KBM-7 (cell line): ENCODE measurements at regions not wholly inside any gene's neighbourhood (a gene's known extent, or its start where the extent isn't known, plus 50 kb on each side); places are given as distances from the start of the nearest gene placed in this dataset.
A peak's percentile ranks its signal among the peaks of the same experiment; 100 is the strongest.
"Not testable (repeated sequence)": the region's sequence is repeated elsewhere in the genome, so short reads cannot be mapped to it uniquely, and the experiment has no call there.

Experiments used
- DNase-seq: peaks from one replicate; pipeline ENCODE4 v3.0.0-alpha.2; 2015
- in situ Hi-C: fragments of 300-500 bp; cut with MboI; formaldehyde crosslinking; loops from 2 replicates; pipeline ENCODE4 v1.14.3; 2020; ENCODE audit warnings: low sequenced_read_pairs, low pct_unique_long_range_greater_than_20kb, mixed read lengths

DNA sequence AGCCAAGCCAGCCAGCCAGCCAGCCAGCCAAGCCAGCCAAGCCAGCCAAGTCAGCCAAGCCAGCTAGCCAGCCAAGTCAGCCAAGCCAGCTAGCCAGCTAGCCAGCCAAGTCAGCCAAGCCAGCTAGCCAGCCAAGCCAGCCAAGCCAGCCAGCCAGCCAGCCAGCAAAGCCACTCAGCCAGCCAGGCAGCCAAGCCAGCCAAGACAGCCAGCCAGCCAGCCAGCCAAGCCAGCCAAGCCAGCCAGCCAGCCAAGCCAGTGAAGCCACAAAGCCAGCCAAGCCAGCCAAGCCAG, 1605.0 kb downstream of the RPIA start:
- DNase-seq, in situ Hi-C loops: not testable (repeated sequence)

GRCh38 chr2:90297701-90298100, 1606.2 kb downstream of the RPIA start:
- in situ Hi-C loops, DNase-seq: not testable (repeated sequence)

DNA sequence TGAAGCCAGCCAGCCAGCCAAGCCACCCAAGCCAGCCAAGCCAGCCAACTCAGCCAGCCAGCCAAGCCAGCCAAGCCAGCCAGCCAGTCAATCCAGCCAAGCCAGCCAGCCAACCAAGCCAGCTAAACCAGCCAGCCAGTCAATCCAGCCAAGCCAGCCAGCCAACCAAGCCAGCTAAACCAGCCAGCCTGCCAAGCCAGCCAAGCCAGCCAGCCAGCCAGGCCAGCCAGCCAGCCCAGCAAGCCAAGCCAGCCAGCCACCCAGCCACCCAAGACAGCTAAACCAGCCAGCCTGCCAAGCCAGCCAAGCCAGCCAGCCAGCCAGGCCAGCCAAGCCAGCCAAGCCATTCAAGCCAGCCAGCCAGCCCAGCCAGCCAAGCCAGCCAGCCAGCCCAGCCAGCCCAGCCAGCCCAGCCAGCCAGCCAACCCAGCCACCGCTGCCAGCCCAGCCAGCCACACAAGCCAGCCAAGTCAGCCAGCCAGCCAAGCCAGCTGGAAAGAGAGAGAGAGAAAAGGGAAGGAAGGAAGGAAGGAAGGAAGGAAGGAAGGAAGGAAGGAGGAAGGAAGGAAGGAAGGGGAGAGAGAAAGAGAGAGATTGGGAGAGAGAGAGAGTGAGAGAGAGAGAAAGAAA, 1606.8 kb downstream of the RPIA start:
- DNase-seq, in situ Hi-C loops: not testable (repeated sequence)

DNA sequence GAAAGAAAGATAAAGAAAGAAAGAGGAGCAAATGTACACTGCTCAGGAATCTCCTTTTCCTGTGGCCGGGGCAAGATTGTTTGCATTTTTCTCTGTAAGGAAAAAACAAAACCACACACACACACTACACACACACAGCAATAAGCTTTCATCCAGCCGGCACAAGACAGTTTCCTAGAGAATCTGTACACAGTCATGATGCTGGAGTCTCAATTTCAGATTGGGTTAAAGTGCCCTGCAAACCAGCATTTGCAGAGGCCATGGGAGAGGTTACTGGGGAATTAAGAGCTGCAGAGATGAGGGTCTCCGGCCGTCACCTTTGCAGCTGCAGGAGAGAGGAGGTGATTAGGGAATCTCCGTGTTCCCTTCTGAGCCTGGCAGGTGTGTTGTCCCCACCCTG, 1607.5 kb downstream of the RPIA start:
- DNase-seq, in situ Hi-C loops: not testable (repeated sequence)

DNA sequence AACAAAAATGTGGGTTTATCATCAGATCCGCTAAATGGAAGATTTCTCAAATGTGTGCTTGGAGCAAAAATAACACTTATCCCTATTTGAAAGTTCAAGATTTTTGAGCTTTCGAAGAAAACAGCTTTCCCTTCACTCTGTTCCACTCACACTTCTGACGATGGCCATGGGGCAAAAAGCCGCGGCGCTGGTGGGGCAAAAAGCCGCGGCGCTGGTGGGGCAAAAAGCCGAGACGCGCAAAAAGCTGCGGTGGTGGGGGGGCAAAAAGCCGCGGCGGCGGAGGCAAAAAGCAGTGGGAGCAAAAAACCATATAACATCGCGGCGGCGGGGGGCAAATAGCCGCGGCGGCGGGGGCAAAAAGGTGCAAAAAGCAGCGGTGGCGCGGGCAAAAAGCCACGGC, 1631.5 kb downstream of the RPIA start:
- in situ Hi-C loops: not testable (repeated sequence)
- DNase-seq: peak; percentile 0

- in situ Hi-C loops: not testable (repeated sequence)
- DNase-seq: peak; percentile 4
These were observed 1632.4 kb downstream of the RPIA start for GRCh38 chr2:90323612-90324558.

GRCh38 chr2:90324672-90325071, 1633.2 kb downstream of the RPIA start:
- in situ Hi-C loops, DNase-seq: not testable (repeated sequence)

DNA sequence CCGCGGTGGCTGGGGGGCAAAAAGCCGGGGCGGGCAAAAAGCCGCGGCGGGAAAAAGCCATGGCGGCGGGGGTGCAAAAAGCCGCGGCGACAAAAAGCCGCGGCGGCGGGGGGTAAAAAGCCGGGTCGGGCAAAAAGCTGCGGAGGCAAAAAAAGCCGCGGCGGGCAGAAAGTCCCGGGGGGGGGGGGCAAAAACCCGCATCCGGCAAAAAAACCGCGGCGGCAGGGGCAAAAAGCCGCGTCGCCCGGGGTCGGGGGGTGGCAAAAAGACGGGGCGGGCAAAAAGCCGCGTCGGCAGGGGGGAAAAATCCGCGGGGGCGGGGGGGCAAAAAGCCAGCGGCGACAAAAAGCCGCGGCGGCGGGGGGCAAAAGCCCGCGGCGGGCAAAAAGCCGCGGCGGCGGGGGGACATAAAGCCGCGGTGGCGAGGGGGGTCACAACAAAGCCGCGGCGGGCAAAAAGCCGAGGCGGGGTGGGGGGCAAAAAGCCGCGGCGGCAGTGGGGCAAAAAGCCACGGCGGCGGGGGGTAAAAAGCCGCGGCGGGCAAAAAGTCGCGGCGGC, 1634.4 kb downstream of the RPIA start:
- in situ Hi-C loops, DNase-seq: not testable (repeated sequence)

- in situ Hi-C loops, DNase-seq: not testable (repeated sequence)
These were observed 1664.1 kb downstream of the RPIA start for GRCh38 chr2:90355546-90355945.

- DNase-seq, in situ Hi-C loops: not testable (repeated sequence)
These were observed 1667.9 kb downstream of the RPIA start for GRCh38 chr2:90359344-90359743.

DNA sequence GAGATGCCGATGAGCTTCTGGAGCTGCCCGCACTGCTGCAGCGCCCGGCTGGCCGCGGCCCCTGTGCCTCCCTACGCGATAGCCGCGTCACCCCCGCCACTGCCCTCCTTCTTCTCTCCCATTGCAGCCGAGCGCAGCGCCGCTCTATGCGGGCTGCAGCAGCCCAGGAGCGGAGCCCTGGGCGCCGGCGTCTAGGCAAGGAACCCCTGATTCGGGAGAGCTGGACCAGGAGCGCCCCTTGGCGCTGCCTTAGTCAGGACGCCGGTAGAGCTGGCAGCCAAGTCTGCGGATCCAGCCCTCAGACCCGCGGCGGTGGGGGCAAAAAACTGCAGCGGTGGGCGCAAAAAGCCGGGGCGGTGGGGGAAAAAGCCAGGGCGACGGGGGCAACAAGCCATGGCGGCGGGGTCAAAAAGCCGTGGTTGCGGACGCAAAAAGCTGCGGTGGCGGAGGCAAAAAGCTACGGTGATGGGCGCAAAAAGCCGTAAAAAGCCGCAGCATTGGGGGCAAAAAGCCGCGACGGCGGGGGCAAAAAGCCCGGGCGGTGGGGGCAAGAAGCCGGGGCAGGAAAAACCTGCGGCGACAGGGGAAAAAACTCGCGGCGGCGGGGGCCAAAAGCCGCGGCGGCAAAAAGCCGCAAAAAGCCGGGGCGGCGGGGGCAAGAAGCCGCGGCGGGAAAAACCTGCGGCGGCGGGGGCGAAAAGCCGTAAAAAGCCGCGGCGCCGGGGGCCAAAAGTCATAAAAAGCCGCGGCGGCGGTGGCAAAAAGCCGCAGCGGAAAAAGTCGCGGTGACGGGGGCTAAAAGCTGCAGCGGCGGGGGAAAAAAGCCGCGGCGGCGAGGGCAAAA, 1668.6 kb downstream of the RPIA start:
- DNase-seq, in situ Hi-C loops: not testable (repeated sequence)

DNA sequence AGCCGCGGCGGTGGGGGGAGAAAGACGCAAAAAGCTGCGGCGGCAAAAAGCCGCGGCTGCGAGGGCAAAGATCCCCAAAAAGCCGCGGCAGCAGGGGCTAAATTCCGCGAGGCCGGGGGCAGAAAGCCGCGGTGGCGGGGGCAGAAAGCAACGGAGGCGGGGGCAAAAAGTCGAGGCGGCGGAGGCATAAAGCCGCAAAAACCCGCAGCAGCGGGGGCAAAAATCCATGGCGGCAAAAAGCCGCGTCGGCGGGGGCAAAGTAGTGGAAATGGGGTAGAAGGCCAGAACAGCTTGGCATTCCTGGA, 1669.2 kb downstream of the RPIA start:
- DNase-seq, in situ Hi-C loops: not testable (repeated sequence)
